ENCODE measurements at regions not wholly inside any gene's neighbourhood (a gene's known extent, or its start where the extent isn't known, plus 50 kb on each side); places are given as distances from the start of the nearest gene placed in this dataset.
"Not testable (repeated sequence)": the region's sequence is repeated elsewhere in the genome, so short reads cannot be mapped to it uniquely, and the experiment has no call there.

DNA sequence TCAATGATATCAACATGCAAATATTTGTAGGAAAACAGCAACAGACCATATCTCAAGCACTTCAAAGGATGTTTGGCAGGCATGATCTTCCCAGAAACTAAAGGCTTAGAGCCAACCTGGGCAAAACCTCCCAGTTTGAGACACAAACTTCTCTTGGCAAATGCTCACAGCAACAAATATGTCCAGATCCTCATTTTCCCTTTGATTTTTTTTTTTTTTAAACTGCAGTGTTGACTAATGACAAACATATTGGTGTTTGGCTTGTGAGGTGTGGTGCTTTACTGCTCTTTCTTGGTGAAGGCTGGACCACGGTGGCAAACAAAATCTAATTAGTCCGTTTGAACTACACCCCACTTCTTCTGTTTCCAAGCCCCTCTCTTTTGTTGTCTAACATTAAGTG is 87.2 kb downstream of the EBLN2 start:
- TF ChIP-seq EP300 (IDR thresholded peaks at IDR 0.05) = no peak
- no peak for TF ChIP-seq CTCF (IDR thresholded peaks at IDR 0.05)
- TF ChIP-seq POLR2A (IDR thresholded peaks at IDR 0.05) = no peak
- 9 to 11% (median 10%) methylated on average over 2 of the region's 2 CpGs for WGBS, 3 donors
- Histone ChIP-seq H3K27ac (no peak overlapping the region), H3K27me3 (no peaks in the 10 kb centered on the region), H3K36me3 (no peaks in the 10 kb centered on the region), H3K9me3 (no peaks in the 10 kb centered on the region), H3K4me1 (ENCODE audit: insufficient read depth) (peaks cover 16% of the 10 kb centered on the region), H3K4me3 (no peak overlapping the region)
- DNase-seq = peak in 1 of 5 donors; percentile 23
- intact Hi-C loops (cut with DNase I) = no loop called here

DNA sequence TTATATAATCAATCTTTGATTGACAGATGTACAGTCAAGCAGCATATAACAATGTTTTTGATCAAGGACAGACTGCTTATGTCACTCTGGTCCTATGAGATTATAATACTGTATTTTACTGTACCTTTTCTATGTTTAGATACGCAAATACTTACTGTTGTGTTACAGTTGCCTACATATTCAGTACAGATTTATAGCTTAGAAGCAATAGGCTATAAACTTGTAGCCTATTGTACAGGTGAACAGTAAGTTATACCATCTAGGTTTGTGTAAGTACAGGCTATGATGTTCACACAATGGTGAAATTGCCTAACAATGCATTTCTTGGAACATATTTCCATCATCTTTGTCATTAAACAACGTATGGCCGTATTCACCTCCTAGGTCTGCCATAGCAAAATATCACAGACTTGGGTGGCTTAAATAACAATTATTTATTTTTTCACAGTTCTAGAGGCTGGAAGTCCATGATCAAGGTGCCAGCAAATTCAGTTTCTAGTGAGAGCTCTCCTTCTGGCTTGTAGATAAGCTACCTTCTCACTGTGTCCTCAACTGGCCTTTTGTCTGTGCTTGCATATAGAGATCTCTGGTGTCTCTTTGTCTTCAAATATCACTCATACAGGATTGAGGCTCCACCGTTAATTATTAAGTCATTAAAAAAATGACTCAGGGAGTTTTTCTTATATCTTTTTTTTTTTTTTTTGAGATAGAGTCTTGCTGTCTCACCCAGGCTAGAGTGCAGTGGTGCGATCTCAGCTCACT is 89.1 kb downstream of the EBLN2 start:
- Histone ChIP-seq H3K9me3 (no peaks in the 10 kb centered on the region), H3K27ac (no peak overlapping the region), H3K27me3 (no peaks in the 10 kb centered on the region), H3K4me3 (no peak overlapping the region), H3K4me1 (ENCODE audit: insufficient read depth) (peaks cover 16% of the 10 kb centered on the region), H3K36me3 (no peaks in the 10 kb centered on the region)
- TF ChIP-seq POLR2A (IDR thresholded peaks at IDR 0.05) (no peak), CTCF (IDR thresholded peaks at IDR 0.05) (no peak), EP300 (IDR thresholded peaks at IDR 0.05) (no peak)
- DNase-seq = no peak
- WGBS, 3 donors = 94 to 97% (median 96%) methylated on average over 5 of the region's 5 CpGs
- intact Hi-C loops (cut with DNase I) = no loop called here

GRCh38 chr3:73152571-73152970 is 91.1 kb downstream of the EBLN2 start:
- H3K27ac ChIP-seq; intact Hi-C loops (cut with DNase I); H3K27me3 ChIP-seq; H3K4me3 ChIP-seq; DNase-seq; H3K36me3 ChIP-seq; H3K9me3 ChIP-seq; H3K4me1 ChIP-seq (ENCODE audit: insufficient read depth): not testable (repeated sequence)
- 95 to 97% (median 96%) methylated on average over 22 of the region's 22 CpGs for WGBS, 3 donors

DNA sequence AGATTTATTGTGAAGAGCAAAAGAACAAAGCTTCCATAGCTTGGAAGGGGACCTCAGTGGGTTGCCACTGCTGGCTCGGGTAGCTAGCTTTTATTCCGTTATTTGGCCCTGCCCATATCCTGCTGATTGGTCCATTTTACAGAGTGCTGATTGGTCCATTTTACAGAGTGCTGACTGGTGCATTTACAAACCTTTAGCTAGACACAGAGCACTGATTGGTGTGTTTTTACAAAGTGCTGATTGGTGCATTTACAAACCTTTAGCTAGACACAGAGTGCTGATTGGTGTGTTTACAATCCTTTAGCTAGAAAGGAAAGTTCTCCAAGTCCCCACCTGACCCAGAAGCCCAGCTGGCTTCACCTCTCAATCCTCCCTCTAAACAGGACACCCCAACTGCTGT is 91.6 kb downstream of the EBLN2 start:
- H3K9me3 ChIP-seq; DNase-seq; H3K4me3 ChIP-seq; H3K4me1 ChIP-seq (ENCODE audit: insufficient read depth); intact Hi-C loops (cut with DNase I); H3K27ac ChIP-seq; H3K36me3 ChIP-seq; H3K27me3 ChIP-seq: not testable (repeated sequence)
- WGBS, 3 donors = 26 to 88% (median 74%) methylated on average over 2 of the region's 2 CpGs

- H3K27ac ChIP-seq; H3K9me3 ChIP-seq; DNase-seq; H3K4me3 ChIP-seq; H3K4me1 ChIP-seq (ENCODE audit: insufficient read depth); H3K27me3 ChIP-seq; intact Hi-C loops (cut with DNase I); H3K36me3 ChIP-seq: not testable (repeated sequence)
- 41 to 59% (median 51%) methylated on average over 3 of the region's 3 CpGs for WGBS, 3 donors
These were observed 92.8 kb downstream of the EBLN2 start for GRCh38 chr3:73154261-73154660.

DNA sequence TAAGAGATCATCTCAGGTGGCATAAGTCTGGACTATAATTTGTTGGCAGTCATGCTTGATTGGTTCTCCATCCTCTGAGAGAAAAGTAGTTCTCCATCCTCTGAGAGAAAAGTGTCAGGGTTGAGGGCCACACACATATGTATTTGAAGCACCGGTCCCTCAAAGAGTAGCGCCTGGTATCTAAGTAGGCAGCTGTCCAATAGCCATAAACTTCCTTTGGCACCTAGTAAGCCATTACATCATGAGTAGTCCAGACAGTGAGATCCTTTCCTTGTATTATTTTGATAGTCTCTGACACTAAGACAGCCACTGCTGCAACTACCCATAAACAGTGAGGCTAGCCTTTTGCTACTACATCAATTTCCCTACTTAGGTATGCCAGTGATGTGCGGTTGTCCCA is 94.0 kb downstream of the EBLN2 start:
- WGBS, 3 donors = 74 to 92% (median 91%) methylated on average over 3 of the region's 3 CpGs

More for the DNA sequence above, 94.0 kb downstream of the EBLN2 start:
- intact Hi-C loops (cut with DNase I); H3K4me3 ChIP-seq; H3K36me3 ChIP-seq; H3K27me3 ChIP-seq; H3K9me3 ChIP-seq; H3K4me1 ChIP-seq (ENCODE audit: insufficient read depth); DNase-seq; H3K27ac ChIP-seq: not testable (repeated sequence)

Measured in ovary (tissue), 7 donors.